HEK293 (cell line): ENCODE measurements at regions not wholly inside any gene's neighbourhood (a gene's known extent, or its start where the extent isn't known, plus 50 kb on each side); places are given as distances from the start of the nearest gene placed in this dataset.

Source experiments
- BCL11A ChIP-seq: fragments of 450-650 bp; formaldehyde crosslinking; IDR thresholded peaks from 2 replicates; pipeline ENCODE4 v1.5.1; 2016; ENCODE audit warnings: low read depth, missing biosample characterization, missing genetic modification characterization
- KLF16 ChIP-seq: fragments of 450-650 bp; formaldehyde crosslinking; IDR thresholded peaks from 2 replicates; pipeline ENCODE4 v1.5.1; 2017; ENCODE audit warnings: missing biosample characterization, missing genetic modification characterization
- MEIS1 ChIP-seq: sonication (generic); formaldehyde crosslinking; IDR thresholded peaks from 2 replicates; pipeline ENCODE4 v1.8.1; 2022; ENCODE audit warnings: missing genetic modification reagents, mild to moderate bottlenecking, borderline replicate concordance
- YY1 ChIP-seq: fragments of 450-650 bp; formaldehyde crosslinking; IDR thresholded peaks from 2 replicates; pipeline ENCODE4 v1.5.1; 2018; ENCODE audit warnings: missing biosample characterization, missing genetic modification characterization
- ZNF473 ChIP-seq: fragments of 450-650 bp; formaldehyde crosslinking; IDR thresholded peaks from 2 replicates; pipeline ENCODE4 v1.5.1; 2017; ENCODE audit warnings: missing biosample characterization, missing genetic modification characterization
- TF ChIP-seq, protein P1 (sequence below): fragments of 450-650 bp; formaldehyde crosslinking; IDR thresholded peaks from 2 replicates; pipeline ENCODE4 v1.5.1; 2016; ENCODE audit warnings: missing biosample characterization, missing genetic modification characterization
- TF ChIP-seq, protein P2 (sequence below): fragments of 450-650 bp; formaldehyde crosslinking; IDR thresholded peaks from 2 replicates; pipeline ENCODE4 v1.5.1; 2016; ENCODE audit warnings: missing biosample characterization, missing genetic modification characterization

DNA sequence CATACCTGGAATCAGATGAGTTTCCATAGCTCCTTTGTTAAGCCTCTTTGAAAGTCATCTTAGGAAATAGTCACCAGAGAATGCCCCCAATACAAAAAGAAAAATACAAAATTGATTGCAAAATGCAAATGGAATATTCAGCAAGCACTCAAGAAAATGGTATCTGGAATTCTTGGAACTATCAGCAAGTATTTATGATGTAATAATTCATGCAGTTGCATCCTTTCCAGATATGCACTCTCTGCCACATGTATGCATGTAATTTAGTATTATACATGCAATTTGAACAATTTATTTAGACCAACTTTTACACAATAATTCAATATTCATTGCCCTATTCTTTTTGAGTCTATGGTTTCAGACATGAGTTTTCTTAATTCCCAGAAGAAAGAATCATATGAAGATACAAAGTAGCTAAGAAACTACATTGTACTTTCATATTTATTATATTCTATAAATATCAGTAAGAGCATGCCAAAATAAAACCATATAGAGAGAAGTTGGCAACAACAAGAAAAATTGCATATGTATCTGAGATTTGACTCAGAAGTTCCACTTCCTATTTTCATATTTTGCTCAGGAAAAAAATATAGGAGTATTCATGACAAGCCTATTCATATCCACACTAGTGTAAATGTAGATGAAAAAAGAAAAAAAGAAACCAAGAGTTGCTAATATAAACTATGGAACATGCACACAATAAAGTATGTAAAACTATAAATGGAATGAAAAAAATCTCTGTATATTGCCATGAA is 338.5 kb downstream of the SEMA3D start:
- no peak for TF ChIP-seq YY1 (tag by site-specific recombination)
- TF ChIP-seq, protein P1, sequence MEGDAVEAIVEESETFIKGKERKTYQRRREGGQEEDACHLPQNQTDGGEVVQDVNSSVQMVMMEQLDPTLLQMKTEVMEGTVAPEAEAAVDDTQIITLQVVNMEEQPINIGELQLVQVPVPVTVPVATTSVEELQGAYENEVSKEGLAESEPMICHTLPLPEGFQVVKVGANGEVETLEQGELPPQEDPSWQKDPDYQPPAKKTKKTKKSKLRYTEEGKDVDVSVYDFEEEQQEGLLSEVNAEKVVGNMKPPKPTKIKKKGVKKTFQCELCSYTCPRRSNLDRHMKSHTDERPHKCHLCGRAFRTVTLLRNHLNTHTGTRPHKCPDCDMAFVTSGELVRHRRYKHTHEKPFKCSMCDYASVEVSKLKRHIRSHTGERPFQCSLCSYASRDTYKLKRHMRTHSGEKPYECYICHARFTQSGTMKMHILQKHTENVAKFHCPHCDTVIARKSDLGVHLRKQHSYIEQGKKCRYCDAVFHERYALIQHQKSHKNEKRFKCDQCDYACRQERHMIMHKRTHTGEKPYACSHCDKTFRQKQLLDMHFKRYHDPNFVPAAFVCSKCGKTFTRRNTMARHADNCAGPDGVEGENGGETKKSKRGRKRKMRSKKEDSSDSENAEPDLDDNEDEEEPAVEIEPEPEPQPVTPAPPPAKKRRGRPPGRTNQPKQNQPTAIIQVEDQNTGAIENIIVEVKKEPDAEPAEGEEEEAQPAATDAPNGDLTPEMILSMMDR (tag by site-specific recombination): no peak
- no peak for TF ChIP-seq BCL11A (tag by site-specific recombination)
- TF ChIP-seq, protein P2, sequence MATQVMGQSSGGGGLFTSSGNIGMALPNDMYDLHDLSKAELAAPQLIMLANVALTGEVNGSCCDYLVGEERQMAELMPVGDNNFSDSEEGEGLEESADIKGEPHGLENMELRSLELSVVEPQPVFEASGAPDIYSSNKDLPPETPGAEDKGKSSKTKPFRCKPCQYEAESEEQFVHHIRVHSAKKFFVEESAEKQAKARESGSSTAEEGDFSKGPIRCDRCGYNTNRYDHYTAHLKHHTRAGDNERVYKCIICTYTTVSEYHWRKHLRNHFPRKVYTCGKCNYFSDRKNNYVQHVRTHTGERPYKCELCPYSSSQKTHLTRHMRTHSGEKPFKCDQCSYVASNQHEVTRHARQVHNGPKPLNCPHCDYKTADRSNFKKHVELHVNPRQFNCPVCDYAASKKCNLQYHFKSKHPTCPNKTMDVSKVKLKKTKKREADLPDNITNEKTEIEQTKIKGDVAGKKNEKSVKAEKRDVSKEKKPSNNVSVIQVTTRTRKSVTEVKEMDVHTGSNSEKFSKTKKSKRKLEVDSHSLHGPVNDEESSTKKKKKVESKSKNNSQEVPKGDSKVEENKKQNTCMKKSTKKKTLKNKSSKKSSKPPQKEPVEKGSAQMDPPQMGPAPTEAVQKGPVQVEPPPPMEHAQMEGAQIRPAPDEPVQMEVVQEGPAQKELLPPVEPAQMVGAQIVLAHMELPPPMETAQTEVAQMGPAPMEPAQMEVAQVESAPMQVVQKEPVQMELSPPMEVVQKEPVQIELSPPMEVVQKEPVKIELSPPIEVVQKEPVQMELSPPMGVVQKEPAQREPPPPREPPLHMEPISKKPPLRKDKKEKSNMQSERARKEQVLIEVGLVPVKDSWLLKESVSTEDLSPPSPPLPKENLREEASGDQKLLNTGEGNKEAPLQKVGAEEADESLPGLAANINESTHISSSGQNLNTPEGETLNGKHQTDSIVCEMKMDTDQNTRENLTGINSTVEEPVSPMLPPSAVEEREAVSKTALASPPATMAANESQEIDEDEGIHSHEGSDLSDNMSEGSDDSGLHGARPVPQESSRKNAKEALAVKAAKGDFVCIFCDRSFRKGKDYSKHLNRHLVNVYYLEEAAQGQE (tag by site-specific recombination): no peak
- no peak for TF ChIP-seq MEIS1
- TF ChIP-seq KLF16 (tag by site-specific recombination): no peak
- no peak for TF ChIP-seq ZNF473 (tag by site-specific recombination)
